Neural progenitor cell (in vitro differentiated cells): ENCODE measurements at regions not wholly inside any gene's neighbourhood (a gene's known extent, or its start where the extent isn't known, plus 50 kb on each side); places are given as distances from the start of the nearest gene placed in this dataset.

Experiments
- EZH2 ChIP-seq: fragments of 200-600 bp; sonication (generic); IDR thresholded peaks from 2 replicates; pipeline ENCODE4 v1.6.1; 2017; ENCODE audit warnings: antibody characterized with exemption, mild to moderate bottlenecking, moderate library complexity
- EZH2phosphoT487 ChIP-seq: fragments of 200-600 bp; sonication (generic); IDR thresholded peaks from 2 replicates; pipeline ENCODE4 v1.6.1; 2017; ENCODE audit warnings: antibody characterized with exemption
- TF ChIP-seq, protein P1 (sequence below): fragments of 200-600 bp; sonication (generic); IDR thresholded peaks from 2 replicates; pipeline ENCODE4 v1.5.1; 2017; ENCODE audit warnings: antibody characterized with exemption, mild to moderate bottlenecking

DNA sequence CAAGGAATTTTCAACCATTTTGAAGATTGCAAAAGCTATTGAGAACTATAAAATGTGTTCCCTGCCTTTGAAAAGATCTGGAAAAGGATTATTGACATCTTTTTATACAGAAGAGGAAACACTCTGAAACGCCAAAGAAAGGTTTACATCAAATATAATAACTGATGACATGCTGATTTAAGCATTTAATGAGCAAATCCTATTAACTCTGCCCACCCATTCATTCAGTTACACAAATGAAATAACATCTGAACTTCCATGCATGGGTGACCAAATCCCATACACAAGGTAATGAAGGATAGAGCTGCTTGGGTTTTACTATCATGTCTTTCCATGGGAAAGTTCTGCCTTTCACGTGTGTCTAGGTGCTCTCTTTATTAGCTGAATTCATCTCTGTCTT lies 589.4 kb upstream of the WWC1 start:
- TF ChIP-seq, protein P1, sequence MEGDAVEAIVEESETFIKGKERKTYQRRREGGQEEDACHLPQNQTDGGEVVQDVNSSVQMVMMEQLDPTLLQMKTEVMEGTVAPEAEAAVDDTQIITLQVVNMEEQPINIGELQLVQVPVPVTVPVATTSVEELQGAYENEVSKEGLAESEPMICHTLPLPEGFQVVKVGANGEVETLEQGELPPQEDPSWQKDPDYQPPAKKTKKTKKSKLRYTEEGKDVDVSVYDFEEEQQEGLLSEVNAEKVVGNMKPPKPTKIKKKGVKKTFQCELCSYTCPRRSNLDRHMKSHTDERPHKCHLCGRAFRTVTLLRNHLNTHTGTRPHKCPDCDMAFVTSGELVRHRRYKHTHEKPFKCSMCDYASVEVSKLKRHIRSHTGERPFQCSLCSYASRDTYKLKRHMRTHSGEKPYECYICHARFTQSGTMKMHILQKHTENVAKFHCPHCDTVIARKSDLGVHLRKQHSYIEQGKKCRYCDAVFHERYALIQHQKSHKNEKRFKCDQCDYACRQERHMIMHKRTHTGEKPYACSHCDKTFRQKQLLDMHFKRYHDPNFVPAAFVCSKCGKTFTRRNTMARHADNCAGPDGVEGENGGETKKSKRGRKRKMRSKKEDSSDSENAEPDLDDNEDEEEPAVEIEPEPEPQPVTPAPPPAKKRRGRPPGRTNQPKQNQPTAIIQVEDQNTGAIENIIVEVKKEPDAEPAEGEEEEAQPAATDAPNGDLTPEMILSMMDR: no peak
- TF ChIP-seq EZH2phosphoT487 (no peak), EZH2 (no peak)
